Breast epithelium (tissue), 4 donors: ENCODE measurements at regions not wholly inside any gene's neighbourhood (a gene's known extent, or its start where the extent isn't known, plus 50 kb on each side); places are given as distances from the start of the nearest gene placed in this dataset.

ENCODE experiments used
- DNase-seq, 2 donors: peaks; one replicate each; pipeline ENCODE4 v3.0.0-alpha.2; 2019; ENCODE audit warnings: low spot score in 2 of 2
- H3K27ac ChIP-seq, 2 donors: fragments of 200-600 bp; sonication (generic) in 1 of 2; one replicate each; pipeline ENCODE4 v1.5.1; 2016 to 2019; ENCODE audit warnings: mild to moderate bottlenecking in 1 of 2
- H3K27me3 ChIP-seq, 2 donors: fragments of 200-600 bp; sonication (generic) in 1 of 2; one replicate each; pipeline versions ENCODE4 v1.5.1 to v1.6.0; 2017 to 2019; ENCODE audit warnings: control low read depth in 1 of 2, mild to moderate bottlenecking in 1 of 2
- H3K36me3 ChIP-seq: fragments of 200-600 bp; one replicate; pipeline ENCODE4 v1.5.1; 2019
- H3K4me1 ChIP-seq, 2 donors: fragments of 200-600 bp; sonication (generic); one replicate each; pipeline ENCODE4 v1.5.1; 2016 to 2019; ENCODE audit warnings: control low read depth in 1 of 2
- H3K4me3 ChIP-seq, 3 donors: fragments of 200-600 bp; sonication (generic); 1 replicate in 2 of 3; 2 replicates in 1 of 3; pipeline ENCODE4 v1.5.1; 2016 to 2019; ENCODE audit warnings: mild to moderate bottlenecking in 3 of 3, moderate library complexity in 2 of 3
- H3K9me3 ChIP-seq, 2 donors: fragments of 200-600 bp; sonication (generic) in 1 of 2; one replicate each; pipeline ENCODE4 v1.5.1; 2016 to 2019; ENCODE audit warnings: control low read depth in 1 of 2
- POLR2A ChIP-seq: fragments of 450-650 bp; IDR thresholded peaks from one replicate; pipeline ENCODE4 v1.6.1; 2016; ENCODE audit warnings: antibody characterized with exemption, mild to moderate bottlenecking, moderate library complexity
- POLR2AphosphoS5 ChIP-seq, 3 donors: sonication (generic); formaldehyde crosslinking; IDR thresholded peaks; one replicate each; pipeline ENCODE4 v1.6.1; 2017; ENCODE audit warnings: antibody characterized with exemption in 3 of 3
- intact Hi-C: fragments of 100-400 bp; cut with DNase I; formaldehyde crosslinking; loops from one replicate; pipeline ENCODE4 v1.15.1; 2023; ENCODE audit warnings: low total_unique reads
- TF ChIP-seq, protein P1 (sequence below), 3 donors: fragments of 450-650 bp; IDR thresholded peaks; one replicate each; pipeline ENCODE4 v1.5.1; 2016 to 2017; ENCODE audit warnings: antibody characterized with exemption in 3 of 3, mild to moderate bottlenecking in 3 of 3, moderate library complexity in 3 of 3

DNA sequence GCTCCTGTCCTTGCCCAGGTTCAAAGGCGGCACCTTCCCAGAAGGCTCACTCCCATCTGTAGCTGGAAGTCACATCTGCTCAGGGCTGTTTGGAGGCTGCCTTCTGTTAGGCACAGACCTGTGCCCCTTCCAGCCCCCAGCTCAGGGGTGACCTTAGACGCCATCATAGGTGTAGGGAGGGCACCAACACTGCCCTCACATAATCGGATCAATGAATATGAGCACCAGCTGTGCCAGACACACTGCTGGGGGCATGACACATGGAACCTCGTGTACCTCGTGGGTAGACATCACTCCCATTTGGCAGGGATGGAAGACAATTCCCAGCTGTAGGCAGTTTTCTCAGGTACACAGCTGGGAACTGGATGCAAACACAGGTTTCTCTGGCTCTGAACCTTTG, 220.7 kb upstream of the ASIC2 start:
- TF ChIP-seq POLR2A (no peak), POLR2AphosphoS5 (IDR thresholded peaks at IDR 0.05) (no peak)
- TF ChIP-seq, protein P1, sequence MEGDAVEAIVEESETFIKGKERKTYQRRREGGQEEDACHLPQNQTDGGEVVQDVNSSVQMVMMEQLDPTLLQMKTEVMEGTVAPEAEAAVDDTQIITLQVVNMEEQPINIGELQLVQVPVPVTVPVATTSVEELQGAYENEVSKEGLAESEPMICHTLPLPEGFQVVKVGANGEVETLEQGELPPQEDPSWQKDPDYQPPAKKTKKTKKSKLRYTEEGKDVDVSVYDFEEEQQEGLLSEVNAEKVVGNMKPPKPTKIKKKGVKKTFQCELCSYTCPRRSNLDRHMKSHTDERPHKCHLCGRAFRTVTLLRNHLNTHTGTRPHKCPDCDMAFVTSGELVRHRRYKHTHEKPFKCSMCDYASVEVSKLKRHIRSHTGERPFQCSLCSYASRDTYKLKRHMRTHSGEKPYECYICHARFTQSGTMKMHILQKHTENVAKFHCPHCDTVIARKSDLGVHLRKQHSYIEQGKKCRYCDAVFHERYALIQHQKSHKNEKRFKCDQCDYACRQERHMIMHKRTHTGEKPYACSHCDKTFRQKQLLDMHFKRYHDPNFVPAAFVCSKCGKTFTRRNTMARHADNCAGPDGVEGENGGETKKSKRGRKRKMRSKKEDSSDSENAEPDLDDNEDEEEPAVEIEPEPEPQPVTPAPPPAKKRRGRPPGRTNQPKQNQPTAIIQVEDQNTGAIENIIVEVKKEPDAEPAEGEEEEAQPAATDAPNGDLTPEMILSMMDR (IDR thresholded peaks at IDR 0.05) = no peak

DNA sequence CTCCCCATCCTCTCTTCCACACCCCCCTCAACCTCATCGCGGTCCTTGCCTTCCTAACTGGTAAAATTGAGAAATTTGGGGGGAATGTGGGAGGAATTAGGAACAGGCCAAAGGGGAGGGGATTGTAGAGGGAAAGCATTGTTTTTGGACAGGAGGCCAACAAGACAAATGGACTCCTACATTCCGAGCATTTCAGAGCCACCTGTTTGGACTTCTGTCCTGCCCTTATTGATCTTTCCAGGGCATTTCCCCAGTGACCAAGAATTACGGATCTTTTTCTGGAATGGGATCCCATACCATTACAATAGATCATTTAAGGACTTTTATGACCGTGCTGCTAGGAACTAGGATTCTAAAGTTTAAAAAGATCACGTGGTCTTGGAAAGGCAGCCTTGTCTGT, 221.3 kb upstream of the ASIC2 start:
- H3K27ac ChIP-seq = no peak overlapping the region
- H3K4me1 ChIP-seq = no peaks in the 10 kb centered on the region
- no peaks in the 10 kb centered on the region for H3K9me3 ChIP-seq
- no peak for DNase-seq
- TF ChIP-seq, protein P1 (IDR thresholded peaks at IDR 0.05) = no peak
- TF ChIP-seq POLR2AphosphoS5 (IDR thresholded peaks at IDR 0.05) (no peak), POLR2A (no peak)
- no peaks in the 10 kb centered on the region for H3K27me3 ChIP-seq
- no peaks in the 10 kb centered on the region for H3K36me3 ChIP-seq
- no peak overlapping the region for H3K4me3 ChIP-seq
- intact Hi-C loops = no loop called here

More for the DNA sequence above, 220.7 kb upstream of the ASIC2 start:
- intact Hi-C loops = no loop called here
- Histone ChIP-seq H3K4me3 (no peak overlapping the region), H3K27ac (no peak overlapping the region), H3K9me3 (no peaks in the 10 kb centered on the region), H3K36me3 (no peaks in the 10 kb centered on the region), H3K27me3 (no peaks in the 10 kb centered on the region), H3K4me1 (no peaks in the 10 kb centered on the region)
- DNase-seq = no peak

DNA sequence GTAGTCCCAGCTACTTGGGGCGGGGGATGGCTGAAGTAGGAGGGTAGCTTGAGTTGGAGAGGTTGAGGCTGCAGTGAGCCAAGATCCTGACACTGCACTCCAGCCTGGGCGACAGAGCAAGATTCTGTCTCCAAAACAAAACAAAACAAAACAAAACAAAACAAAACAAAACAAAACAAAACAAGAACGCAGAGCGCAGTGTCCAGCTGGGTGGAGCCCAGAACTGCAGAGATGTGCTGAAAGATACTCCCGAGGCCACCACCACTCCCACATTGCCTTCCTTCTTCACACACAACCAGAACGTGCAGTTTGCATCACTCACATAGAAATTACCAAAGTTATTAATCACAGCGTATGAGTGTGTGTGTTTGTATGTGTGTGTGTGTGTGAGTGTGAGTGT, 222.9 kb upstream of the ASIC2 start:
- H3K9me3 ChIP-seq = no peaks in the 10 kb centered on the region
- intact Hi-C loops = no loop called here

DNA sequence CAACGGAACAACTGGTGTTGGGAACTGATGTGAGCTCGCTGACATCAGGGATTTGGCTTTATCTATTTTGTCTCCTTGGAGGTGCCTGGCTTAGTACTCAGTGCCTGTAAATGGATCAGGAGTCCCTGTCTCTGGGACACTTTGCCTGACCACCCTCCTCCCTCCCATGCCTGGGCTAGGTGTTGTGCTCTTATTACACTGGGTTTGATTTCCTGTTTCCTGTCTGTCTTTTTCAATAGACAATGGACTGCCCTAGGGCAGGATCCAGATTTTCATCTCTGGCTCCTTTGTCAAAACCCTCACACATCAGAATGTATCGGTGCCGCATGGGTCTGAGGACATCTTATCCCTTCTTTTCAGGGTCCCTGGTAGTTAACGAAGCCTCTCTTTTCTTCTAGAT, 223.6 kb upstream of the ASIC2 start:
- peak in 1 of 2 donors; percentile 21 for DNase-seq
- H3K4me1 ChIP-seq = no peaks in the 10 kb centered on the region
- H3K27ac ChIP-seq = no peak overlapping the region
- intact Hi-C loops = no loop called here
- H3K4me3 ChIP-seq = no peak overlapping the region
- TF ChIP-seq, protein P1 (IDR thresholded peaks at IDR 0.05) = no peak
- TF ChIP-seq POLR2AphosphoS5 (IDR thresholded peaks at IDR 0.05) = no peak
- TF ChIP-seq POLR2A = no peak
- H3K27me3 ChIP-seq = no peaks in the 10 kb centered on the region
- H3K36me3 ChIP-seq = no peaks in the 10 kb centered on the region
- no peaks in the 10 kb centered on the region for H3K9me3 ChIP-seq

More for the DNA sequence above, 222.9 kb upstream of the ASIC2 start:
- no peaks in the 10 kb centered on the region for H3K27me3 ChIP-seq
- H3K4me3 ChIP-seq = no peak overlapping the region
- no peak overlapping the region for H3K27ac ChIP-seq
- TF ChIP-seq POLR2A (no peak), POLR2AphosphoS5 (IDR thresholded peaks at IDR 0.05) (no peak)
- TF ChIP-seq, protein P1 (IDR thresholded peaks at IDR 0.05) = no peak
- H3K4me1 ChIP-seq = no peaks in the 10 kb centered on the region
- no peaks in the 10 kb centered on the region for H3K36me3 ChIP-seq
- DNase-seq = no peak

DNA sequence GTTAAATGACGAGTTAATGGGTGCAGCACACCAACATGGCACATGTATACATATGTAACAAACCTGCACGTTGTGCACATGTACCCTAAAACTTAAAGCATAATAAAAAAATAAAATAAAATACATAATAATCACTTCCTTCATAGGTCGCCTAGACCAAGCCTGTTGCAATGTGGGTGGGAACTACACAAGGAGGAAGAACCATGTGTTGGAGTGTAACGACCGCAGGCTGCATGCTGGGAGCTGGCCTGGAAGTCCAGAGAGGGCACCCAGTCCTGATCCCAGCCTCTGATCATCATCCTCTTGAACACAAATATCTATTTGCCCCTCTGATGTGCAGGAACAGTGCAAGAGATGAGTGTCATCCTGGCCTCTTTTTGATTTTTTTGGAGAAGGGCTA, 224.7 kb upstream of the ASIC2 start:
- no peak overlapping the region for H3K27ac ChIP-seq
- no peaks in the 10 kb centered on the region for H3K27me3 ChIP-seq
- TF ChIP-seq POLR2AphosphoS5 (IDR thresholded peaks at IDR 0.05) = no peak
- TF ChIP-seq, protein P1 (IDR thresholded peaks at IDR 0.05) = no peak
- TF ChIP-seq POLR2A = no peak
- H3K4me1 ChIP-seq = no peaks in the 10 kb centered on the region
- H3K36me3 ChIP-seq = no peaks in the 10 kb centered on the region
- intact Hi-C loops = no loop called here
- H3K9me3 ChIP-seq = no peaks in the 10 kb centered on the region
- H3K4me3 ChIP-seq = no peak overlapping the region
- no peak for DNase-seq
